ENCODE measurements at regions not wholly inside any gene's neighbourhood (a gene's known extent, or its start where the extent isn't known, plus 50 kb on each side); places are given as distances from the start of the nearest gene placed in this dataset.

DNA sequence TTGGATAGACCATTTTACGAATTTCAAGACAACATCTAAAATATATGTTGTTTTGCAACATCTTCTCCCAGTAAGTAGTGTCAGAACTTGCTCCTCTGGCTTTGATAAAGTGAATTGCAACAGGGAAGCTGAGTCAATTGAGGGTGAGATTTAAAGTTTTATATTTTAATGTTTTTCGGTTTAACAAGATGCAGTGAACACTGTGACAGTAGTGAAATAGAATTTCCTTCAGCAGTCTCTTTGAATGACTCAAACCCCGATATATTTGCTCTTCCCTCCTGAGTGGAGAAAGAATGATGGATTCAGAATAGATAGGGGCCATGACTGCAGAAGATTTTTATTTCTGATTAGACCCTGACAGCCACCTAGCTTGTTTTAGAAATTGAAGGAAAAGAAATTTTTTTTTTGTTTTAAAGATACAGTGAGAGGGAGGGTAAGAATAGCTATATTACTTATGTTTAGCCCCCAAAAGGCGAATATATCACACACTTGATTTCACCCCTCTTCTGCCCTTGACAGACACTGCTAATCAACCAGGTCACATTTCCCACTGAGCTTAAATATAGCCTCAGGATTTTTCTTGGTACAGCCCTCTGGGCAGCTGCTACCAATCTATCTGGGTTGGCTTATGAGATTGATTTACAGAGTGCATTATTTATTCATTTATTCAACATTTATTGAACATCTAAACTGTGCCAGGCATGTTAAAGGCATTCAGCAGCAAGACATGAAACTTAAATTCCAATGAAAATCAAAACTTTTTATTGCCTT is 183.3 kb upstream of the ADAMTS9 start:
- TF ChIP-seq, protein P1, sequence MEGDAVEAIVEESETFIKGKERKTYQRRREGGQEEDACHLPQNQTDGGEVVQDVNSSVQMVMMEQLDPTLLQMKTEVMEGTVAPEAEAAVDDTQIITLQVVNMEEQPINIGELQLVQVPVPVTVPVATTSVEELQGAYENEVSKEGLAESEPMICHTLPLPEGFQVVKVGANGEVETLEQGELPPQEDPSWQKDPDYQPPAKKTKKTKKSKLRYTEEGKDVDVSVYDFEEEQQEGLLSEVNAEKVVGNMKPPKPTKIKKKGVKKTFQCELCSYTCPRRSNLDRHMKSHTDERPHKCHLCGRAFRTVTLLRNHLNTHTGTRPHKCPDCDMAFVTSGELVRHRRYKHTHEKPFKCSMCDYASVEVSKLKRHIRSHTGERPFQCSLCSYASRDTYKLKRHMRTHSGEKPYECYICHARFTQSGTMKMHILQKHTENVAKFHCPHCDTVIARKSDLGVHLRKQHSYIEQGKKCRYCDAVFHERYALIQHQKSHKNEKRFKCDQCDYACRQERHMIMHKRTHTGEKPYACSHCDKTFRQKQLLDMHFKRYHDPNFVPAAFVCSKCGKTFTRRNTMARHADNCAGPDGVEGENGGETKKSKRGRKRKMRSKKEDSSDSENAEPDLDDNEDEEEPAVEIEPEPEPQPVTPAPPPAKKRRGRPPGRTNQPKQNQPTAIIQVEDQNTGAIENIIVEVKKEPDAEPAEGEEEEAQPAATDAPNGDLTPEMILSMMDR (IDR thresholded peaks at IDR 0.05; ENCODE audit: low read depth), result no peak

DNA sequence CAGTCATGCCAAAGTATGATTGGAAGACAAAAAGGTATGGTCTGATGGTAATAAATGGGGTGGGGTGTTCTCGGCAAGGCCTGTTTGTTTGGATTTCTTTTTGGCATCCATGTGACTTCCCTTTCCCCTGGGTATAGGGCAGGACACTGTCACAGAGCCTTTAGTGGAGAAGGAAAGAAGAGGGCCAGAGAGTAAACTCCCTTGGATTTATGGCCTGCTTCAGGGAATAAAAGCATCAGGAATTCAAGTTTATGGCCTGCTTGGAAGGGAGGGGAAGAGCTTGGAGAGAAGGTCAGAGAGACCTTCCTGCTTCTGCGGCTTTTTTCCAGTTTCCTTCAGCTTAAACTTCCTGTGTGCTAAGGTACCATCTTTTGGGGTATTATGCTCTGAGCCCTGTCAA is 179.4 kb upstream of the ADAMTS9 start:
- TF ChIP-seq, protein P1 (IDR thresholded peaks at IDR 0.05; ENCODE audit: low read depth), result no peak

DNA sequence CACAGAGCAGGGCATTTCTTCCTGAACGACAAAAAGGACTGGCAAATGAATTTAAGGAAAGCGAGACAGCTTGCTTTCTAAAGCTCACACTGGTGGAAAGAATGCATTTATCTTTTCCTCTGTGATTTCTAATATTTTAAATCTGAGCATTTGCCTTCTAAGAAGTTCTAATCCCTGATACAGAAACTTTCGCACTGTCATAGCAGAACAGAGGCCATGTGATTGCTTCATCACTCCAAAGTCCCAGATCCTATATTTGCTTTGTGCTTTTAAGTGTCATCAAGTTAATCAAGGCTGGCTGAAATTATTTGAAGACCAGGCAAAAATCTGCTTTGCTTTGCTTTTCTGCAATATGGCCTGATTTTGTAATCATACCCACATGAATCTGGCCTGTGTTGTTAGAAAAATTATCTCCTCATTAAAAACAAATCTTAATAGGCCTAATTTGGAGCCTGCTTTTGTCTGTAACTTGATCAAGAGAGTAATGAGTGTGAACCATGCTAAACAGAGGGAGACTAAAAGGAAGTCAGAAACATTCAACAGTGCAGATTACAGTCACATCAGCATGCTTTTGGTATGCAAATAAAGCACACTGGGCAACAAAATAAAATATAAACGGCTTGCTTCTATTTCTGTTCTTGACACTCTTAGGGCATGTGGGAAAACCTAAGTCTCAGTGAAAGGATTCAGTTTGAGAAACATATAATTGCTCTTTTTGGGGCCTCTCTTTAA is 178.2 kb upstream of the ADAMTS9 start:
- TF ChIP-seq, protein P1 (IDR thresholded peaks at IDR 0.05; ENCODE audit: low read depth), result no peak

DNA sequence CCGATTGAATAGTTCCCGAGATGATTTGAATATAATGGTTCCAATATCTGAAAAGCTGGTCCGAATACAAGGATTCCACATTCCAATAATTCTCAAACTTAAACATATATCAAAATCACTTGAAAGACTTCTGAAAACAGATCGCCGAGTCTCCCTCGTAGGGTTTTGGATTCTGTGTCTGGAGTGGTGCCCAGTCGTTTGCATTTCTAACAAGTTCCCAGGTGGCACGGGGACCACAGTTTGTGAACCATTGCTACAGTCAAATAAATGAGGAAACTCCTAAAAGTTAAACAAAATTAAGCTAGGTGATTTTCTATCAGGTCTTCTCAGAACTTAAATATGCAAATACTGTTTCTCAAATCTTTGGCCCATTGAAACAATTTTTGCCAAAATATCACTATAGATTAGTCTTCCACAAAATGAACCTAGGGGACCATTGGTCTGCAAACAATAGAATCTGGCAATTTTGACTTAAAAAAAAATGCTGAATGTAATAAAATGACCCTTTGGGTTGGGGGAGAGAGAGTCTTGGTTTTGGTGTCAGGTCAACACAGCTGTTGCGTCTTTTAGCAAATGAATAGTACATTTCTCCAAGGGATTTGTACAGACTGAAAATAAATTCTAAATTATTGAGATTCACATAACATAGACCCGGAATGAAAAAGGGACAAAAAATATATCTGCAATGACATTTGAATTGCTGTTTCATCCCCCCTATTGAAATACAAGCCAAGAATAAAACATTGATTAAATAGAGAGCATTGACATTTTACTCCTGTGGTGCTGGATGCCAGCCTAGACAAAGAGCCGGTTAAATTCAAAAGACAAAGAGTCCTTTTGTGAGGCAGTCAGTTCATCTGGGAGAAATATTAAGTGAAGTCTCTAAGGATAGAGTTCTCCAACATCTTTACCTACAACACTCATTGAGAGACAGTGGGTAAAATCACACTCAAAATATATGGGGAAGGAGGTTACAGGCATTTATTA is 175.7 kb upstream of the ADAMTS9 start:
- TF ChIP-seq, protein P1 (IDR thresholded peaks at IDR 0.05; ENCODE audit: low read depth), result peak; percentile 32

DNA sequence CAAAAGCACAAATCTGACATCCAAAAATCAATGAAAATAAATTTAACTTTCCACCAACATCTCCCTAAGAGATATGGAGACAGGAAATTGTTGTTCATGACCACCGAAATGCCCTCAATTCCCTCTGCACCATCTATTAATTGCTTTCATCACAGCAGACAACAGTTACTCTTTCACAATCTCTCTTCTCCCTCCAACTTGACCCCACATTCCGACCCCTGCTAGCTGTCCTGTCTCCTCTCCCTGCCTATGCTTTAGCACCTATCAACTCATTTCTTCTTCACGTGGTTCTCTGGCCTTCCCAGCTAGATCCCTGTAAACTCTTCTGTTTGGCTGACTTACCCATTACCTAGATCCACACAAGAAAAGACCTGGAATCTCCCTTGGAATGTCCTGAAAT is 173.9 kb upstream of the ADAMTS9 start:
- TF ChIP-seq, protein P1 (IDR thresholded peaks at IDR 0.05; ENCODE audit: low read depth), result no peak

DNA sequence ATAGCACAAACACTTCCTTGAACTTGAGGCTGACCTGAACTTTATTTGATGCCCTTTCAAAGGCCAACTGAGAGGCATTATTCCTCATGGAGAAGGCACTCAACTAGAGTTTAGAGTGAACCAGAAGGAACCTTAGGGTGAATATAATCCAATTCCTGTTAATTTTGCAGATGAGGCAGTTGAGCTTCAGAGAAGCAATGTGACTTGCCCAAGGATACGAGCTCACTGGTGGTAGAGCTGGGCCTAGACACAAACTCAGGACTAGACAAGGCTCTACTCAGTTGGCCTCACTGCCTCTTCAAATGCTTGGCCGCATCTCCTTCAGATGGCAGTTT is 172.7 kb upstream of the ADAMTS9 start:
- TF ChIP-seq, protein P1 (IDR thresholded peaks at IDR 0.05; ENCODE audit: low read depth), result no peak

All from subcutaneous adipose tissue (tissue), 1 donor.